ENCODE measurements at regions not wholly inside any gene's neighbourhood (a gene's known extent, or its start where the extent isn't known, plus 50 kb on each side); places are given as distances from the start of the nearest gene placed in this dataset.

Small RNA genes in the stretch of these regions (small RNA-seq; reads per million reads assigned to genes)
- gene RF00026 (ENCODE audit: insufficient read depth in 2 of 3, insufficient read length in 3 of 3, low read depth in 2 of 3, low replicate concordance in 1 of 3): 0 reads per million in 3 experiments

All from HepG2 (cell line).